Panc1 (cell line): ENCODE measurements at regions not wholly inside any gene's neighbourhood (a gene's known extent, or its start where the extent isn't known, plus 50 kb on each side); places are given as distances from the start of the nearest gene placed in this dataset.
"Not testable (repeated sequence)": the region's sequence is repeated elsewhere in the genome, so short reads cannot be mapped to it uniquely, and the experiment has no call there.

Source experiments
- CTCF ChIP-seq: fragments of 450-650 bp; IDR thresholded peaks from 2 replicates; pipeline ENCODE4 v1.5.1; 2017; ENCODE audit warnings: mild to moderate bottlenecking
- POLR2AphosphoS5 ChIP-seq: IDR thresholded peaks from 2 replicates; pipeline ENCODE4 v1.6.1; 2012; ENCODE audit warnings: mild to moderate bottlenecking, low read depth, low read length, moderate library complexity
- REST ChIP-seq, 2 experiments: IDR thresholded peaks; 2 replicates each; pipeline ENCODE4 v1.6.1; 2011 to 2012; ENCODE audit warnings: low read depth in 2 of 2, control low read depth in 1 of 2, low read length in 1 of 2, mild to moderate bottlenecking in 1 of 2, moderate library complexity in 1 of 2; ENCODE audit not compliant: insufficient read depth in 1 of 2
- SIN3A ChIP-seq: IDR thresholded peaks from 2 replicates; pipeline ENCODE4 v1.6.1; 2012; ENCODE audit warnings: low read depth, mild to moderate bottlenecking, low read length, moderate library complexity, borderline replicate concordance; ENCODE audit not compliant: insufficient read depth
- TCF7L2 ChIP-seq: IDR thresholded peaks from 2 replicates; pipeline ENCODE4 v1.6.1; 2011; ENCODE audit warnings: mild to moderate bottlenecking, low read depth, low read length, inconsistent platforms

GRCh38 chr1:609161-609560, 77.3 kb downstream of the OR4F16 start:
- not testable (repeated sequence) for TF ChIP-seq POLR2AphosphoS5; CTCF; SIN3A; TCF7L2; REST (IDR thresholded peaks at IDR 0.05; ENCODE audit: insufficient read depth in 1 of 2, low read depth in 2 of 2, low read length in 1 of 2)
